HepG2 (cell line): ENCODE measurements at regions not wholly inside any gene's neighbourhood (a gene's known extent, or its start where the extent isn't known, plus 50 kb on each side); places are given as distances from the start of the nearest gene placed in this dataset.

Source experiments
- ASH2L ChIP-seq: fragments of 300-600, 200-600 bp; sonication (generic); IDR thresholded peaks from 2 replicates; pipeline ENCODE4 v1.7.0; 2017; ENCODE audit warnings: low read depth, mild to moderate bottlenecking, moderate library complexity, mixed read lengths, low read length; ENCODE audit not compliant: insufficient read length
- HDAC1 ChIP-seq: sonication (generic); formaldehyde crosslinking; IDR thresholded peaks from 2 replicates; pipeline ENCODE4 v1.5.1; 2020; ENCODE audit warnings: mild to moderate bottlenecking, missing genetic modification reagents
- NFYC ChIP-seq: IDR thresholded peaks from 2 replicates; pipeline ENCODE4 v1.6.1; 2016; ENCODE audit warnings: missing genetic modification reagents, missing compliant biosample characterization
- PHF21A ChIP-seq: sonication (generic); formaldehyde crosslinking; IDR thresholded peaks from 2 replicates; pipeline ENCODE4 v1.5.0; 2020; ENCODE audit warnings: mild to moderate bottlenecking, missing genetic modification reagents
- PHF8 ChIP-seq: sonication (generic); formaldehyde crosslinking; IDR thresholded peaks from 2 replicates; pipeline ENCODE4 v1.5.0; 2020; ENCODE audit warnings: missing genetic modification reagents
- POLR2A ChIP-seq, 2 experiments: IDR thresholded peaks; 2 replicates each; pipeline ENCODE4 v1.6.1; 2011; ENCODE audit warnings: low read depth in 2 of 2, low read length in 2 of 2, mild to moderate bottlenecking in 1 of 2, moderate library complexity in 1 of 2; ENCODE audit not compliant: insufficient read depth in 1 of 2
- SOX13 ChIP-seq, 3 experiments: fragments of 450-650 bp in 1 of 3; sonication (generic) in 1 of 3; formaldehyde crosslinking in 1 of 3; IDR thresholded peaks in 2 of 3; conservative IDR thresholded peaks in 1 of 3; 2 replicates each; pipeline versions ENCODE4 v1.5.0 to v1.6.1; 2016 to 2020; ENCODE audit warnings: antibody characterized with exemption in 1 of 3, mild to moderate bottlenecking in 1 of 3, missing compliant biosample characterization in 1 of 3, missing genetic modification reagents in 1 of 3, moderate library complexity in 1 of 3
- SOX6 ChIP-seq, 2 experiments: fragments of 450-650 bp in 1 of 2; sonication (generic) in 1 of 2; formaldehyde crosslinking in 1 of 2; IDR thresholded peaks; 2 replicates each; pipeline versions ENCODE4 v1.4.0 to v1.6.1; 2017 to 2020; ENCODE audit warnings: antibody characterized with exemption in 1 of 2, mild to moderate bottlenecking in 1 of 2, missing genetic modification reagents in 1 of 2
- ZBTB38 ChIP-seq: sonication (generic); formaldehyde crosslinking; IDR thresholded peaks from 2 replicates; pipeline ENCODE4 v1.5.1; 2020; ENCODE audit warnings: mild to moderate bottlenecking, missing genetic modification reagents
- ZMAT5 ChIP-seq: sonication (generic); formaldehyde crosslinking; IDR thresholded peaks from 2 replicates; pipeline ENCODE4 v1.5.0; 2020; ENCODE audit warnings: mild to moderate bottlenecking, low read depth, missing genetic modification reagents, borderline replicate concordance
- ZNF230 ChIP-seq: sonication (generic); formaldehyde crosslinking; IDR thresholded peaks from 2 replicates; pipeline ENCODE4 v1.4.0; 2020; ENCODE audit warnings: mild to moderate bottlenecking, missing genetic modification reagents
- ZNF282 ChIP-seq: fragments of 450-650 bp; IDR thresholded peaks from 2 replicates; pipeline ENCODE4 v1.6.1; 2018; ENCODE audit not compliant: partially characterized antibody
- ZNF607 ChIP-seq: sonication (generic); formaldehyde crosslinking; IDR thresholded peaks from 2 replicates; pipeline ENCODE4 v1.5.1; 2020; ENCODE audit warnings: missing genetic modification reagents, mild to moderate bottlenecking, borderline replicate concordance
- ZNF614 ChIP-seq: IDR thresholded peaks from 2 replicates; pipeline ENCODE4 v1.6.1; 2018; ENCODE audit warnings: missing biosample characterization, missing genetic modification reagents, inconsistent platforms, borderline replicate concordance
- TF ChIP-seq, protein P1 (sequence below): sonication (generic); formaldehyde crosslinking; IDR thresholded peaks from 2 replicates; pipeline ENCODE4 v1.8.0; 2022; ENCODE audit warnings: missing genetic modification reagents, mild to moderate bottlenecking, inconsistent platforms, borderline replicate concordance
- TF ChIP-seq, protein P2 (sequence below): sonication (generic); formaldehyde crosslinking; IDR thresholded peaks from 2 replicates; pipeline ENCODE4 v1.5.1; 2020; ENCODE audit warnings: mild to moderate bottlenecking, missing genetic modification reagents
- TF ChIP-seq, protein P3 (sequence below): IDR thresholded peaks from 2 replicates; pipeline ENCODE4 v1.6.1; 2016; ENCODE audit warnings: low read depth, control low read depth
- TF ChIP-seq, protein P4 (sequence below): sonication (generic); formaldehyde crosslinking; IDR thresholded peaks from 2 replicates; pipeline ENCODE4 v1.5.0; 2020; ENCODE audit warnings: missing genetic modification reagents
- TF ChIP-seq, protein P5 (sequence below): sonication (generic); formaldehyde crosslinking; IDR thresholded peaks from 2 replicates; pipeline ENCODE4 v1.8.1; 2023; ENCODE audit warnings: missing genetic modification reagents, inconsistent platforms, borderline replicate concordance

GRCh38 chr20:53800883-53801604, 207.4 kb upstream of the ZNF217 start (continued):
- TF ChIP-seq POLR2A (IDR thresholded peaks at IDR 0.05; ENCODE audit: insufficient read depth in 1 of 2, low read depth in 2 of 2, low read length in 2 of 2) (0 out of 4 replicates have a peak, but pooled peaks have one; percentile 23 to 36), ZNF230 (peak; percentile 82), ZMAT5 (CRISPR knock-in tag) (no peak), SOX13 (IDR thresholded peaks at IDR 0.05) (peak; percentile 78; the same call in 1 of the 2 replicates), SOX13 (CRISPR knock-in tag; conservative IDR thresholded peaks at IDR 0.05 in 1 of 2, IDR thresholded peaks at IDR 0.05 in 1 of 2) (peak in 1 of 2 experiments; percentile 96; a peak in 2 of 4 replicates), NFYC (CRISPR knock-in tag) (peak; percentile 15; the same call in 1 of the 2 replicates), HDAC1 (CRISPR knock-in tag) (peak; percentile 93), ASH2L (peak; percentile 100), PHF21A (CRISPR knock-in tag) (peak; percentile 98), ZNF282 (no peak), PHF8 (CRISPR knock-in tag) (no peak; the same call in 1 of the 2 replicates), SOX6 (IDR thresholded peaks at IDR 0.05) (no peak), SOX6 (CRISPR knock-in tag; IDR thresholded peaks at IDR 0.05) (peak; percentile 97), ZNF614 (CRISPR knock-in tag) (peak; percentile 98), ZBTB38 (CRISPR knock-in tag) (peak; percentile 65; the same call in 1 of the 2 replicates), ZNF607 (CRISPR knock-in tag) (peak; percentile 91; the same call in 1 of the 2 replicates)
- TF ChIP-seq, protein P1, sequence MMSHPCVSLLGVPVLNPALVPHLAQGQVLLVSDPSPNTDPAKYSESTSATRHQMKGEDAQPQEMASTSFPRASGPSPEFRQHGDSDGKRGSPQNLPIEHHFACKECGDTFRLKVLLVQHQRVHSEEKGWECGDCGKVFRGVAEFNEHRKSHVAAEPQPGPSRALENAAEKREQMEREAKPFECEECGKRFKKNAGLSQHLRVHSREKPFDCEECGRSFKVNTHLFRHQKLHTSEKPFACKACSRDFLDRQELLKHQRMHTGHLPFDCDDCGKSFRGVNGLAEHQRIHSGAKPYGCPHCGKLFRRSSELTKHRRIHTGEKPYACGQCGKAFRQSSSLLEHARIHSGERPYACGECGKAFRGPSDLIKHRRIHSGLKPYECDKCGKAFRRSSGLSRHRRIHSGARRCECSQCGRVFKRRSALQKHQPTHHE (CRISPR knock-in tag): peak; percentile 43; the same call in 1 of the 2 replicates
- TF ChIP-seq, protein P2, sequence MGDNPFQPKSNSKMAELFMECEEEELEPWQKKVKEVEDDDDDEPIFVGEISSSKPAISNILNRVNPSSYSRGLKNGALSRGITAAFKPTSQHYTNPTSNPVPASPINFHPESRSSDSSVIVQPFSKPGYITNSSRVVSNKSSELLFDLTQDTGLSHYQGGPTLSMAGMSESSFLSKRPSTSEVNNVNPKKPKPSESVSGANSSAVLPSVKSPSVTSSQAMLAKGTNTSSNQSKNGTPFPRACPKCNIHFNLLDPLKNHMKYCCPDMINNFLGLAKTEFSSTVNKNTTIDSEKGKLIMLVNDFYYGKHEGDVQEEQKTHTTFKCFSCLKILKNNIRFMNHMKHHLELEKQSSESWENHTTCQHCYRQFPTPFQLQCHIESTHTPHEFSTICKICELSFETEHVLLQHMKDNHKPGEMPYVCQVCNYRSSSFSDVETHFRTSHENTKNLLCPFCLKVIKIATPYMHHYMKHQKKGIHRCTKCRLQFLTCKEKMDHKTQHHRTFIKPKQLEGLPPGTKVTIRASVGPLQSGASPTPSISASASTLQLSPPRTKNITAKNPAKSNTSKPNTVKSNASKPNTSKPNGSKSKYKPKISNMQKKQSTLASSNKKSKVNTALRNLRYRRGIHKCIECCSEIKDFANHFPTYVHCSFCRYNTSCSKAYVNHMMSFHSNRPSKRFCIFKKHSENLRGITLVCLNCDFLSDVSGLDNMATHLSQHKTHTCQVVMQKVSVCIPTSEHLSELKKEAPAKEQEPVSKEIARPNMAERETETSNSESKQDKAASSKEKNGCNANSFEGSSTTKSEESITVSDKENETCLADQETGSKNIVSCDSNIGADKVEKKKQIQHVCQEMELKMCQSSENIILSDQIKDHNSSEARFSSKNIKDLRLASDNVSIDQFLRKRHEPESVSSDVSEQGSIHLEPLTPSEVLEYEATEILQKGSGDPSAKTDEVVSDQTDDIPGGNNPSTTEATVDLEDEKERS (CRISPR knock-in tag): peak; percentile 74; the same call in 1 of the 2 replicates
- TF ChIP-seq, protein P3, sequence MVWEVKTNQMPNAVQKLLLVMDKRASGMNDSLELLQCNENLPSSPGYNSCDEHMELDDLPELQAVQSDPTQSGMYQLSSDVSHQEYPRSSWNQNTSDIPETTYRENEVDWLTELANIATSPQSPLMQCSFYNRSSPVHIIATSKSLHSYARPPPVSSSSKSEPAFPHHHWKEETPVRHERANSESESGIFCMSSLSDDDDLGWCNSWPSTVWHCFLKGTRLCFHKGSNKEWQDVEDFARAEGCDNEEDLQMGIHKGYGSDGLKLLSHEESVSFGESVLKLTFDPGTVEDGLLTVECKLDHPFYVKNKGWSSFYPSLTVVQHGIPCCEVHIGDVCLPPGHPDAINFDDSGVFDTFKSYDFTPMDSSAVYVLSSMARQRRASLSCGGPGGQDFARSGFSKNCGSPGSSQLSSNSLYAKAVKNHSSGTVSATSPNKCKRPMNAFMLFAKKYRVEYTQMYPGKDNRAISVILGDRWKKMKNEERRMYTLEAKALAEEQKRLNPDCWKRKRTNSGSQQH (CRISPR knock-in tag): peak; percentile 89
- TF ChIP-seq, protein P4, sequence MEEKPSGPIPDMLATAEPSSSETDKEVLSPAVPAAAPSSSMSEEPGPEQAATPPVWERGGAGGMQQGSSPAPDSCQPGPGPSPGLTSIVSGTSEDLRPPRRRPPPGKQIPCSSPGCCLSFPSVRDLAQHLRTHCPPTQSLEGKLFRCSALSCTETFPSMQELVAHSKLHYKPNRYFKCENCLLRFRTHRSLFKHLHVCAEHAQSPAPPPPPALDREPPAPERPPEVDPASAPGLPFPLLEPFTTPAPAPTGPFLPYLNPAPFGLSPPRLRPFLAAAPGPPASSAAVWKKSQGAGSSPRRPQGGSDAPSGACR: peak; percentile 38; the same call in 1 of the 2 replicates
- TF ChIP-seq, protein P5, sequence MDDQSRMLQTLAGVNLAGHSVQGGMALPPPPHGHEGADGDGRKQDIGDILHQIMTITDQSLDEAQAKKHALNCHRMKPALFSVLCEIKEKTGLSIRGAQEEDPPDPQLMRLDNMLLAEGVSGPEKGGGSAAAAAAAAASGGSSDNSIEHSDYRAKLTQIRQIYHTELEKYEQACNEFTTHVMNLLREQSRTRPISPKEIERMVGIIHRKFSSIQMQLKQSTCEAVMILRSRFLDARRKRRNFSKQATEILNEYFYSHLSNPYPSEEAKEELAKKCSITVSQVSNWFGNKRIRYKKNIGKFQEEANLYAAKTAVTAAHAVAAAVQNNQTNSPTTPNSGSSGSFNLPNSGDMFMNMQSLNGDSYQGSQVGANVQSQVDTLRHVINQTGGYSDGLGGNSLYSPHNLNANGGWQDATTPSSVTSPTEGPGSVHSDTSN (CRISPR knock-in tag): no peak
